Endothelial cell of umbilical vein (primary cell): ENCODE measurements at regions not wholly inside any gene's neighbourhood (a gene's known extent, or its start where the extent isn't known, plus 50 kb on each side); places are given as distances from the start of the nearest gene placed in this dataset.

Experiments used
- BruUV-seq: library from RNA; stranded (reverse); fragments of 400-500 nt; replicated peaks from 2 replicates; lab custom pipeline; 2021; lab: Mats Ljungman, UMichigan
- CTCF ChIA-PET: fragments of 300-600, 350-600 bp; sonication (Branson Sonifier 250); formaldehyde crosslinking; loops from one replicate; lab custom pipeline; 2021; ENCODE audit warnings: antibody characterized with exemption, inconsistent platforms; lab: Charles Lee
- POLR2A ChIA-PET: fragments of 300-600, 350-600 bp; sonication (Branson Sonifier 250); formaldehyde crosslinking; loops from one replicate; lab custom pipeline; 2021; ENCODE audit warnings: antibody characterized with exemption, inconsistent platforms; lab: Charles Lee
- DNase-seq: peaks from one replicate; pipeline ENCODE4 v3.0.0-alpha.2; 2011; ENCODE audit warnings: low read depth, low spot score
- FAIRE-seq: peaks from 2 replicates; lab custom pipeline; 2011; peaks lifted over from hg19 to GRCh38; lab: Jason Lieb, UNC
- H2AFZ ChIP-seq: 2 replicates; pipeline ENCODE4 v1.6.0; 2012; ENCODE audit warnings: low read depth, low read length, control low read depth, inconsistent platforms
- H3K27ac ChIP-seq: 2 replicates; pipeline ENCODE4 v1.5.1; 2011; ENCODE audit warnings: low read depth, mild to moderate bottlenecking, control low read depth, low read length, moderate library complexity; ENCODE audit not compliant: insufficient read depth
- H3K27me3 ChIP-seq, 2 experiments: 2 replicates each; pipeline versions ENCODE4 v1.6.0 to v1.6.1; 2011; ENCODE audit warnings: low read length in 2 of 2, mixed read lengths in 1 of 2; ENCODE audit not compliant: control insufficient read depth in 2 of 2, insufficient read depth in 2 of 2
- H3K36me3 ChIP-seq, 2 experiments: 2 replicates in 1 of 2; 3 replicates in 1 of 2; pipeline ENCODE4 v1.5.1; 2011; ENCODE audit warnings: low read length in 2 of 2, mild to moderate bottlenecking in 1 of 2, moderate library complexity in 1 of 2; ENCODE audit not compliant: control insufficient read depth in 2 of 2, insufficient read depth in 2 of 2; ENCODE audit errors: extremely low read depth in 1 of 2
- H3K4me1 ChIP-seq: 3 replicates; pipeline ENCODE4 v1.5.1; 2011; ENCODE audit warnings: mild to moderate bottlenecking, low read length; ENCODE audit not compliant: control insufficient read depth, insufficient read depth; ENCODE audit errors: extremely low read depth
- H3K4me2 ChIP-seq: 2 replicates; pipeline ENCODE4 v1.6.1; 2011; ENCODE audit warnings: low read length, control low read depth, mixed read lengths; ENCODE audit not compliant: insufficient read depth
- H3K4me3 ChIP-seq, 3 experiments: fragments of 200-600 bp in 1 of 3; sonication (generic), shearing (Covaris generic) in 1 of 3; replicated peaks in 1 of 3; 2 replicates each; pipeline ENCODE4 v1.5.1; 2011 to 2016; ENCODE audit warnings: control low read depth in 3 of 3, low read length in 3 of 3, mild to moderate bottlenecking in 2 of 3, inconsistent platforms in 1 of 3, low read depth in 1 of 3, moderate library complexity in 1 of 3; ENCODE audit not compliant: insufficient read depth in 1 of 3
- H3K79me2 ChIP-seq: 2 replicates; pipeline ENCODE4 v1.6.0; 2012; ENCODE audit warnings: low read length, inconsistent platforms; ENCODE audit not compliant: control insufficient read depth, insufficient read depth
- H3K9ac ChIP-seq: replicated peaks from 2 replicates; pipeline ENCODE3; 2011; ENCODE audit warnings: low read length, control low read depth; ENCODE audit not compliant: insufficient read depth; ENCODE audit errors: extremely low read depth
- H3K9me1 ChIP-seq: replicated peaks from 3 replicates; pipeline ENCODE4 v1.6.0; 2011; ENCODE audit warnings: mild to moderate bottlenecking, low read length; ENCODE audit not compliant: control insufficient read depth, insufficient read depth; ENCODE audit errors: extremely low read depth
- H3K9me3 ChIP-seq: replicated peaks from 2 replicates; pipeline ENCODE4 v1.5.1; 2012; ENCODE audit warnings: low read length, inconsistent platforms; ENCODE audit not compliant: control insufficient read depth, insufficient read depth
- H4K20me1 ChIP-seq: replicated peaks from 2 replicates; pipeline ENCODE3; 2011; ENCODE audit warnings: mild to moderate bottlenecking, low read length; ENCODE audit not compliant: control insufficient read depth, insufficient read depth; ENCODE audit errors: extremely low read depth
- CTCF ChIP-seq, 2 donors: IDR thresholded peaks; 1 replicate in 1 of 2; 2 replicates in 1 of 2; pipeline ENCODE4 v1.5.1; 2011; ENCODE audit warnings: low read length in 2 of 2, mild to moderate bottlenecking in 2 of 2, moderate library complexity in 2 of 2, control low read depth in 1 of 2, inconsistent platforms in 1 of 2, low read depth in 1 of 2; ENCODE audit not compliant: insufficient read depth in 1 of 2; ENCODE audit errors: extremely low read depth in 1 of 2
- EZH2 ChIP-seq: IDR thresholded peaks from 2 replicates; pipeline ENCODE4 v1.6.1; 2012; ENCODE audit warnings: borderline replicate concordance, low read depth, mild to moderate bottlenecking, moderate library complexity, low read length, inconsistent platforms; ENCODE audit not compliant: severe bottlenecking
- FOS ChIP-seq: IDR thresholded peaks from 2 replicates; pipeline ENCODE4 v1.6.1; 2011; ENCODE audit warnings: mild to moderate bottlenecking, low read length, moderate library complexity, borderline replicate concordance; ENCODE audit not compliant: insufficient read depth
- GATA2 ChIP-seq: IDR thresholded peaks from 2 replicates; pipeline ENCODE4 v1.7.0; 2011; ENCODE audit warnings: low read depth, mild to moderate bottlenecking, moderate library complexity, mixed read lengths, low read length; ENCODE audit not compliant: insufficient read length, insufficient read depth
- JUN ChIP-seq: IDR thresholded peaks from 2 replicates; pipeline ENCODE4 v1.6.1; 2011; ENCODE audit warnings: borderline replicate concordance, low read depth; ENCODE audit not compliant: insufficient read length, insufficient read depth
- MAX ChIP-seq: IDR thresholded peaks from 2 replicates; pipeline ENCODE4 v1.6.1; 2011; ENCODE audit not compliant: insufficient read depth, insufficient read length
- MYC ChIP-seq: IDR thresholded peaks from one replicate; pipeline ENCODE4 v1.6.1; 2011; ENCODE audit warnings: mild to moderate bottlenecking, low read depth, low read length
- POLR2A ChIP-seq: IDR thresholded peaks from 2 replicates; pipeline ENCODE4 v1.6.1; 2012; ENCODE audit warnings: low read depth, mild to moderate bottlenecking, control low read depth, low read length
- POLR2AphosphoS5 ChIP-seq: IDR thresholded peaks from 2 replicates; pipeline ENCODE4 v1.6.1; 2012; ENCODE audit warnings: low read depth, mild to moderate bottlenecking, control low read depth, low read length, moderate library complexity; ENCODE audit not compliant: insufficient read depth
- dilution Hi-C: fragments of 300-500 bp; cut with MboI; formaldehyde crosslinking; loops from one replicate; pipeline ENCODE4 v1.15.0; 2019; ENCODE audit warnings: low sequenced_read_pairs; ENCODE audit not compliant: extremely low pct_ligation_motif_present
- intact Hi-C: fragments of 100-400 bp; cut with micrococcal nuclease; formaldehyde crosslinking; loops from one replicate; pipeline ENCODE4 v1.10.0; 2022

GRCh38 chr12:82300611-82301010 is 57.6 kb downstream of the CCDC59 start:
- H3K4me1 ChIP-seq, result no peaks in the 10 kb centered on the region
- no peak overlapping the region for H3K4me2 ChIP-seq
- TF ChIP-seq EZH2, result no peak
- TF ChIP-seq MAX, result no peak
- TF ChIP-seq GATA2, result no peak
- no peak for TF ChIP-seq FOS
- no peak for TF ChIP-seq MYC
- TF ChIP-seq POLR2AphosphoS5, result no peak
- TF ChIP-seq JUN, result no peak
- no peak overlapping the region for H2AFZ ChIP-seq
- no peaks in the 10 kb centered on the region for H3K9me1 ChIP-seq
- H3K9me3 ChIP-seq, result no peaks in the 10 kb centered on the region
- dilution Hi-C loops (no loop called here), intact Hi-C loops (no loop called here)
- ChIA-PET POLR2A (no interaction called here), CTCF (no interaction called here)
- H3K27ac ChIP-seq, result no peak overlapping the region
- no peak overlapping the region for H3K4me3 ChIP-seq
- H3K9ac ChIP-seq, result no peak overlapping the region
- no peaks in the 10 kb centered on the region for H3K27me3 ChIP-seq
- no peaks in the 10 kb centered on the region for H3K36me3 ChIP-seq
- no peak for FAIRE-seq
- BruUV-seq, result no TSS peak
- H4K20me1 ChIP-seq, result no peaks in the 10 kb centered on the region
- no peaks in the 10 kb centered on the region for H3K79me2 ChIP-seq
- DNase-seq, result no peak

- DNase-seq (no peak), FAIRE-seq (no peak)
- TF ChIP-seq EZH2, result no peak
- no peak for TF ChIP-seq MAX
- TF ChIP-seq JUN, result no peak
- no peak for TF ChIP-seq GATA2
- no peak for TF ChIP-seq CTCF (IDR thresholded peaks at IDR 0.05; ENCODE audit: extremely low read depth in 1 of 2, insufficient read depth in 1 of 2, low read depth in 1 of 2, low read length in 2 of 2)
- TF ChIP-seq FOS, result no peak
- TF ChIP-seq POLR2A, result no peak
- TF ChIP-seq MYC, result no peak
- TF ChIP-seq POLR2AphosphoS5, result no peak
These were observed 58.7 kb downstream of the CCDC59 start for GRCh38 chr12:82299319-82300025.

More at GRCh38 chr12:82299319-82300025, 58.7 kb downstream of the CCDC59 start:
- no peak overlapping the region for H2AFZ ChIP-seq
- no peak overlapping the region for H3K4me3 ChIP-seq
- no peaks in the 10 kb centered on the region for H3K79me2 ChIP-seq
- H3K9me3 ChIP-seq, result no peaks in the 10 kb centered on the region
- H3K9me1 ChIP-seq, result no peaks in the 10 kb centered on the region
- H3K27ac ChIP-seq, result no peak overlapping the region
- no TSS peak for BruUV-seq
- intact Hi-C loops, result no loop called here
- no peak overlapping the region for H3K4me2 ChIP-seq
- POLR2A ChIA-PET, result no interaction called here
- H3K27me3 ChIP-seq, result no peaks in the 10 kb centered on the region
- H3K9ac ChIP-seq, result no peak overlapping the region
- dilution Hi-C loops, result no loop called here
- H4K20me1 ChIP-seq, result no peaks in the 10 kb centered on the region
- CTCF ChIA-PET, result no interaction called here
- H3K4me1 ChIP-seq, result no peaks in the 10 kb centered on the region
- H3K36me3 ChIP-seq, result no peaks in the 10 kb centered on the region
